ENCODE measurements at regions not wholly inside any gene's neighbourhood (a gene's known extent, or its start where the extent isn't known, plus 50 kb on each side); places are given as distances from the start of the nearest gene placed in this dataset.

- 64 to 76% methylated on average over 8 of the region's 8 CpGs for WGBS, 2 donors
- Histone ChIP-seq H3K27ac (no peak overlapping the region), H3K27me3 (no peaks in the 10 kb centered on the region), H3K4me1 (no peaks in the 10 kb centered on the region), H3K9me3 (no peaks in the 10 kb centered on the region), H3K36me3 (no peaks in the 10 kb centered on the region), H3K4me3 (no peak overlapping the region)
- no peak for FAIRE-seq
- no peak for ATAC-seq
- no peak for DNase-seq
- no peak for TF ChIP-seq CTCF (IDR thresholded peaks at IDR 0.05)
- intact Hi-C loops (cut with DNase I), result no loop called here
Measured at GRCh38 chr3:63050548-63051177, 175.4 kb upstream of the CADPS start.

- Histone ChIP-seq H3K36me3 (no peaks in the 10 kb centered on the region), H3K27ac (peak overlapping the region in 1 of 4 donors; percentile 13), H3K27me3 (no peaks in the 10 kb centered on the region), H3K4me1 (no peaks in the 10 kb centered on the region), H3K4me3 (no peak overlapping the region), H3K9me3 (no peaks in the 10 kb centered on the region)
- 20 to 34% methylated on average over 5 of the region's 5 CpGs for WGBS, 2 donors
- intact Hi-C loops (cut with DNase I), result no loop called here
- no peak for TF ChIP-seq CTCF (IDR thresholded peaks at IDR 0.05)
- ATAC-seq (peak in 3 of 4 donors; percentile 61 to 72 (median 64)), FAIRE-seq (no peak), DNase-seq (peak in 4 of 6 donors; percentile 14 to 31 (median 18))
Measured at GRCh38 chr3:63051920-63052319, 176.7 kb upstream of the CADPS start.

- ATAC-seq, result no peak
- intact Hi-C loops (cut with DNase I), result no loop called here
- WGBS, 2 donors, result 24 to 40% methylated on average over 1 of the region's 1 CpG
- Histone ChIP-seq H3K27me3 (no peaks in the 10 kb centered on the region), H3K9me3 (no peaks in the 10 kb centered on the region), H3K4me3 (no peak overlapping the region), H3K27ac (no peak overlapping the region), H3K36me3 (no peaks in the 10 kb centered on the region), H3K4me1 (no peaks in the 10 kb centered on the region)
- no peak for TF ChIP-seq CTCF (IDR thresholded peaks at IDR 0.05)
- no peak for FAIRE-seq
- no peak for DNase-seq
Measured at GRCh38 chr3:63056932-63057331, 181.7 kb upstream of the CADPS start.

GRCh38 chr3:63060412-63060811 is 185.2 kb upstream of the CADPS start:
- no peak for TF ChIP-seq CTCF (IDR thresholded peaks at IDR 0.05)
- 77 to 92% methylated on average over 2 of the region's 2 CpGs for WGBS, 2 donors
- Histone ChIP-seq H3K4me1 (no peaks in the 10 kb centered on the region), H3K27me3 (no peaks in the 10 kb centered on the region), H3K27ac (no peak overlapping the region), H3K9me3 (no peaks in the 10 kb centered on the region), H3K4me3 (no peak overlapping the region), H3K36me3 (no peaks in the 10 kb centered on the region)
- ATAC-seq, result no peak
- no peak for FAIRE-seq
- no peak for DNase-seq
- intact Hi-C loops (cut with DNase I), result no loop called here

GRCh38 chr3:63061449-63061848 is 186.2 kb upstream of the CADPS start:
- no peak for TF ChIP-seq CTCF (IDR thresholded peaks at IDR 0.05)
- Histone ChIP-seq H3K27ac (no peak overlapping the region), H3K4me1 (no peaks in the 10 kb centered on the region), H3K36me3 (no peaks in the 10 kb centered on the region), H3K27me3 (no peaks in the 10 kb centered on the region), H3K4me3 (no peak overlapping the region), H3K9me3 (no peaks in the 10 kb centered on the region)
- DNase-seq (peak in 1 of 6 donors; percentile 16), FAIRE-seq (no peak), ATAC-seq (peak in 3 of 4 donors; percentile 26 to 78 (median 37))
- intact Hi-C loops (cut with DNase I), result no loop called here
- WGBS, 2 donors, result 14 to 16% methylated on average over 5 of the region's 5 CpGs

All from pancreas (tissue), 10 donors.